GM23338 (cell line): ENCODE measurements at regions not wholly inside any gene's neighbourhood (a gene's known extent, or its start where the extent isn't known, plus 50 kb on each side); places are given as distances from the start of the nearest gene placed in this dataset.
"Not testable (repeated sequence)": the region's sequence is repeated elsewhere in the genome, so short reads cannot be mapped to it uniquely, and the experiment has no call there.

Experiments used
- ATAC-seq: fragments of 200-7000 bp; cut with Tn5 transposase; 3 replicates; pipeline ENCODE4 v1.9.1; 2020
- DNase-seq: peaks from one replicate; pipeline ENCODE4 v3.0.0-alpha.2; 2015; ENCODE audit warnings: low spot score
- H2AFZ ChIP-seq: fragments of 200-600 bp; sonication (generic); 2 replicates; pipeline ENCODE4 v1.8.0; 2016; ENCODE audit warnings: antibody characterized with exemption, mild to moderate bottlenecking, moderate library complexity
- H3F3A ChIP-seq: fragments of 200-600 bp; sonication (generic); replicated peaks from 2 replicates; pipeline ENCODE4 v1.8.0; 2017; ENCODE audit warnings: antibody characterized with exemption, mixed run types, low read depth
- H3K27ac ChIP-seq: fragments of 200-600 bp; sonication (generic); 2 replicates; pipeline ENCODE4 v1.6.1; 2016; ENCODE audit warnings: low read depth
- H3K27me3 ChIP-seq: fragments of 200-600 bp; sonication (generic); 2 replicates; pipeline ENCODE4 v1.8.0; 2016; ENCODE audit warnings: mild to moderate bottlenecking, mixed run types, moderate library complexity; ENCODE audit not compliant: insufficient read depth
- H3K36me3 ChIP-seq: fragments of 200-600 bp; sonication (generic); 2 replicates; pipeline ENCODE4 v1.8.0; 2016; ENCODE audit warnings: mild to moderate bottlenecking; ENCODE audit not compliant: insufficient read depth
- H3K4me1 ChIP-seq: fragments of 200-600 bp; sonication (generic); 2 replicates; pipeline ENCODE4 v1.8.0; 2016; ENCODE audit warnings: mild to moderate bottlenecking, moderate library complexity; ENCODE audit not compliant: insufficient read depth
- H3K4me2 ChIP-seq: fragments of 200-600 bp; sonication (generic); 2 replicates; pipeline ENCODE4 v1.7.1; 2017; ENCODE audit warnings: mixed run types
- H3K4me3 ChIP-seq: fragments of 200-600 bp; sonication (generic); 2 replicates; pipeline ENCODE4 v1.6.1; 2016; ENCODE audit warnings: mixed run types
- H3K79me2 ChIP-seq: fragments of 200-600 bp; sonication (generic); replicated peaks from 2 replicates; pipeline ENCODE4 v1.8.0; 2017; ENCODE audit warnings: mild to moderate bottlenecking; ENCODE audit not compliant: insufficient read depth
- H3K9me2 ChIP-seq: fragments of 200-600 bp; sonication (generic); 2 replicates; pipeline ENCODE4 v1.8.0; 2017; ENCODE audit not compliant: insufficient read depth
- H4K20me1 ChIP-seq: fragments of 200-600 bp; sonication (generic); replicated peaks from 2 replicates; pipeline ENCODE4 v1.8.0; 2017; ENCODE audit warnings: mild to moderate bottlenecking; ENCODE audit not compliant: insufficient read depth
- H3K27ac Mint-ChIP-seq: 2 replicates; pipeline ENCODE4 v1.8.0; 2020; ENCODE audit warnings: inconsistent platforms, mild to moderate bottlenecking, moderate library complexity, mixed read lengths
- H3K27me3 Mint-ChIP-seq: 3 replicates; pipeline ENCODE4 v1.8.0; 2022; ENCODE audit warnings: low read depth, mild to moderate bottlenecking, moderate library complexity, mixed read lengths, inconsistent platforms; ENCODE audit not compliant: insufficient read depth, poor library complexity
- H3K36me3 Mint-ChIP-seq: 3 replicates; pipeline ENCODE4 v1.8.0; 2021; ENCODE audit warnings: low read depth, mild to moderate bottlenecking, inconsistent platforms, moderate library complexity, mixed read lengths
- H3K4me1 Mint-ChIP-seq: 3 replicates; pipeline ENCODE4 v1.8.0; 2020; ENCODE audit warnings: mild to moderate bottlenecking, inconsistent platforms, mixed read lengths
- H3K4me3 Mint-ChIP-seq: 3 replicates; pipeline ENCODE4 v1.8.0; 2021; ENCODE audit warnings: moderate library complexity, mild to moderate bottlenecking, inconsistent platforms, mixed read lengths
- H3K9me3 Mint-ChIP-seq: 3 replicates; pipeline ENCODE4 v1.8.0; 2020; ENCODE audit warnings: moderate library complexity, mild to moderate bottlenecking, inconsistent platforms, mixed read lengths

GRCh38 chr7:149930374-149931068 is 56.8 kb downstream of the ATP6V0E2 start:
- not testable (repeated sequence) for H3K79me2 ChIP-seq, H3K9me3 Mint-ChIP-seq, H3K4me3 ChIP-seq, H3F3A ChIP-seq, H3K27me3 ChIP-seq, DNase-seq, H3K4me1 Mint-ChIP-seq, H3K9me2 ChIP-seq, H3K27me3 Mint-ChIP-seq, H3K4me3 Mint-ChIP-seq, H4K20me1 ChIP-seq, H3K4me1 ChIP-seq, H3K27ac Mint-ChIP-seq, H3K4me2 ChIP-seq, H3K27ac ChIP-seq, H3K36me3 ChIP-seq, ATAC-seq, H2AFZ ChIP-seq, H3K36me3 Mint-ChIP-seq

- H3K4me3 Mint-ChIP-seq, H3K4me3 ChIP-seq, ATAC-seq, H3K36me3 Mint-ChIP-seq, H3K27ac Mint-ChIP-seq, H3F3A ChIP-seq, H3K4me1 ChIP-seq, H3K27me3 Mint-ChIP-seq, H3K36me3 ChIP-seq, H2AFZ ChIP-seq, H3K27ac ChIP-seq, H3K9me2 ChIP-seq, H4K20me1 ChIP-seq, DNase-seq, H3K9me3 Mint-ChIP-seq, H3K4me1 Mint-ChIP-seq, H3K27me3 ChIP-seq, H3K79me2 ChIP-seq, H3K4me2 ChIP-seq: not testable (repeated sequence)
Observed at GRCh38 chr7:149933776-149934175, 60.0 kb downstream of the ATP6V0E2 start.

GRCh38 chr7:149947346-149947745 is 73.6 kb downstream of the ATP6V0E2 start:
- H3K9me2 ChIP-seq, H3K79me2 ChIP-seq, H3K4me3 ChIP-seq, H3K36me3 Mint-ChIP-seq, DNase-seq, H3K4me1 ChIP-seq, H3K4me2 ChIP-seq, H3F3A ChIP-seq, H3K27ac Mint-ChIP-seq, H3K27ac ChIP-seq, H3K4me3 Mint-ChIP-seq, H3K4me1 Mint-ChIP-seq, H3K36me3 ChIP-seq, H2AFZ ChIP-seq, H4K20me1 ChIP-seq, H3K27me3 Mint-ChIP-seq, H3K9me3 Mint-ChIP-seq, H3K27me3 ChIP-seq: not testable (repeated sequence)
- peak; percentile 94 for ATAC-seq

GRCh38 chr7:149948444-149948843 is 74.7 kb downstream of the ATP6V0E2 start:
- not testable (repeated sequence) for H3K4me2 ChIP-seq, H4K20me1 ChIP-seq, H3K4me3 ChIP-seq, H3K4me3 Mint-ChIP-seq, H3K4me1 Mint-ChIP-seq, H3K9me2 ChIP-seq, H3K27me3 ChIP-seq, DNase-seq, ATAC-seq, H3K36me3 Mint-ChIP-seq, H3K79me2 ChIP-seq, H3K27ac Mint-ChIP-seq, H3K27me3 Mint-ChIP-seq, H3K4me1 ChIP-seq, H3F3A ChIP-seq, H3K27ac ChIP-seq, H3K9me3 Mint-ChIP-seq, H3K36me3 ChIP-seq, H2AFZ ChIP-seq

- H3K4me3 ChIP-seq, H3K9me3 Mint-ChIP-seq, H3K9me2 ChIP-seq, H3K27ac ChIP-seq, DNase-seq, H3K36me3 Mint-ChIP-seq, H3K79me2 ChIP-seq, ATAC-seq, H3K4me1 ChIP-seq, H3K27me3 Mint-ChIP-seq, H3K4me1 Mint-ChIP-seq, H3K4me2 ChIP-seq, H3K36me3 ChIP-seq, H2AFZ ChIP-seq, H3K27me3 ChIP-seq, H3K27ac Mint-ChIP-seq, H3K4me3 Mint-ChIP-seq, H4K20me1 ChIP-seq, H3F3A ChIP-seq: not testable (repeated sequence)
Observed at GRCh38 chr7:149949863-149950577, 76.3 kb downstream of the ATP6V0E2 start.

GRCh38 chr7:149950578-149950924 is 76.8 kb downstream of the ATP6V0E2 start:
- H3K36me3 ChIP-seq, H3K9me2 ChIP-seq, H3K27ac Mint-ChIP-seq, H3K79me2 ChIP-seq, H3K27me3 ChIP-seq, H3K36me3 Mint-ChIP-seq, H3K4me1 Mint-ChIP-seq, H4K20me1 ChIP-seq, H2AFZ ChIP-seq, H3K4me2 ChIP-seq, H3K27me3 Mint-ChIP-seq, H3K4me3 ChIP-seq, ATAC-seq, DNase-seq, H3K4me3 Mint-ChIP-seq, H3F3A ChIP-seq, H3K4me1 ChIP-seq, H3K9me3 Mint-ChIP-seq, H3K27ac ChIP-seq: not testable (repeated sequence)
